MCF 10A (cell line): ENCODE measurements at regions not wholly inside any gene's neighbourhood (a gene's known extent, or its start where the extent isn't known, plus 50 kb on each side); places are given as distances from the start of the nearest gene placed in this dataset.

Source experiments
- BruUV-seq: library from RNA; stranded (reverse); fragments of 400-500 nt; replicated peaks from 2 replicates; lab custom pipeline; 2021; lab: Mats Ljungman, UMichigan
- CTCF ChIA-PET: fragments of 300-600 bp; sonication (Branson Sonifier 250); formaldehyde crosslinking; extraction: SDS; loops from one replicate; lab custom pipeline; 2021; ENCODE audit warnings: antibody characterized with exemption, inconsistent platforms; lab: Yijun Ruan, JAX
- POLR2A ChIA-PET: fragments of 300-600, 350-650 bp; sonication (Branson Sonifier 250); formaldehyde crosslinking; extraction: SDS; loops from one replicate; lab custom pipeline; 2020; ENCODE audit warnings: antibody characterized with exemption, inconsistent platforms; lab: Yijun Ruan, JAX
- DNase-seq: peaks from one replicate; pipeline ENCODE4 v3.0.0-alpha.2; 2018; ENCODE audit not compliant: unreplicated experiment
- H3K27ac Mint-ChIP-seq: one replicate; pipeline ENCODE4 v1.8.0; 2022; ENCODE audit warnings: mild to moderate bottlenecking, low read depth, mixed read lengths; ENCODE audit not compliant: unreplicated experiment
- H3K27me3 Mint-ChIP-seq: one replicate; pipeline ENCODE4 v1.8.0; 2022; ENCODE audit warnings: mixed read lengths; ENCODE audit not compliant: insufficient read depth, unreplicated experiment
- H3K36me3 Mint-ChIP-seq: one replicate; pipeline ENCODE4 v1.8.0; 2022; ENCODE audit warnings: mild to moderate bottlenecking, moderate library complexity, mixed read lengths; ENCODE audit not compliant: insufficient read depth, unreplicated experiment
- H3K4me1 Mint-ChIP-seq: one replicate; pipeline ENCODE4 v1.8.0; 2022; ENCODE audit warnings: mixed read lengths; ENCODE audit not compliant: insufficient read depth, unreplicated experiment
- H3K4me3 Mint-ChIP-seq: one replicate; pipeline ENCODE4 v1.8.0; 2022; ENCODE audit warnings: mild to moderate bottlenecking, moderate library complexity, mixed read lengths; ENCODE audit not compliant: unreplicated experiment
- H3K9me3 Mint-ChIP-seq: one replicate; pipeline ENCODE4 v1.8.0; 2022; ENCODE audit warnings: mixed read lengths; ENCODE audit not compliant: unreplicated experiment
- CTCF ChIP-seq: fragments of 200-600 bp; IDR thresholded peaks from one replicate; pipeline ENCODE4 v1.8.0; 2022; ENCODE audit warnings: antibody characterized with exemption, mild to moderate bottlenecking; ENCODE audit not compliant: unreplicated experiment
- intact Hi-C: fragments of 100-400 bp; cut with micrococcal nuclease; formaldehyde crosslinking; loops from 2 replicates; pipeline ENCODE4 v1.14.1; 2022

- no peaks in the 10 kb centered on the region for H3K4me1 Mint-ChIP-seq
These were observed 124.1 kb upstream of the FIGN start for GRCh38 chr2:163859951-163860350.

GRCh38 chr2:163856941-163857340 is 121.1 kb upstream of the FIGN start:
- Mint-ChIP-seq H3K36me3 (no peaks in the 10 kb centered on the region), H3K27ac (peak overlapping the region; percentile 77), H3K27me3 (no peaks in the 10 kb centered on the region), H3K4me3 (no peak overlapping the region), H3K9me3 (no peaks in the 10 kb centered on the region), H3K4me1 (peaks cover 10% of the 10 kb centered on the region)
- ChIA-PET POLR2A (interaction anchor here (1.1 kb wide), 1 partner anchor 174 kb away, joined by 3 read pairs; no protein-coding TSS in a partner anchor), CTCF (no interaction called here)
- BruUV-seq: no TSS peak
- DNase-seq: no peak
- TF ChIP-seq CTCF: no peak
- intact Hi-C loops: no loop called here

More at GRCh38 chr2:163859951-163860350, 124.1 kb upstream of the FIGN start:
- ChIA-PET POLR2A (no interaction called here), CTCF (no interaction called here)
- Mint-ChIP-seq H3K4me3 (no peak overlapping the region), H3K36me3 (no peaks in the 10 kb centered on the region), H3K27me3 (no peaks in the 10 kb centered on the region), H3K9me3 (no peaks in the 10 kb centered on the region), H3K27ac (no peak overlapping the region)
- BruUV-seq: no TSS peak
- intact Hi-C loops: no loop called here
- no peak for DNase-seq
- no peak for TF ChIP-seq CTCF

GRCh38 chr2:163852616-163853015 is 116.8 kb upstream of the FIGN start:
- Mint-ChIP-seq H3K4me3 (no peak overlapping the region), H3K27ac (peak overlapping the region; percentile 66), H3K4me1 (peaks cover 10% of the 10 kb centered on the region), H3K27me3 (no peaks in the 10 kb centered on the region), H3K9me3 (no peaks in the 10 kb centered on the region), H3K36me3 (no peaks in the 10 kb centered on the region)
- BruUV-seq: no TSS peak
- DNase-seq: no peak
- ChIA-PET CTCF (interaction anchor here (1.2 kb wide), 1 partner anchor 36 kb away, joined by 3 read pairs; no protein-coding TSS in a partner anchor), POLR2A (no interaction called here)
- TF ChIP-seq CTCF: no peak
- intact Hi-C loops: no loop called here

- intact Hi-C loops: no loop called here
- Mint-ChIP-seq H3K4me3 (no peak overlapping the region), H3K27ac (no peak overlapping the region), H3K36me3 (no peaks in the 10 kb centered on the region), H3K4me1 (peaks cover 10% of the 10 kb centered on the region), H3K9me3 (no peaks in the 10 kb centered on the region), H3K27me3 (no peaks in the 10 kb centered on the region)
- no peak for TF ChIP-seq CTCF
- ChIA-PET POLR2A (no interaction called here), CTCF (no interaction called here)
- no TSS peak for BruUV-seq
- DNase-seq: no peak
These were observed 114.1 kb upstream of the FIGN start for GRCh38 chr2:163849756-163850435.
